ENCODE measurements at regions not wholly inside any gene's neighbourhood (a gene's known extent, or its start where the extent isn't known, plus 50 kb on each side); places are given as distances from the start of the nearest gene placed in this dataset.

DNA sequence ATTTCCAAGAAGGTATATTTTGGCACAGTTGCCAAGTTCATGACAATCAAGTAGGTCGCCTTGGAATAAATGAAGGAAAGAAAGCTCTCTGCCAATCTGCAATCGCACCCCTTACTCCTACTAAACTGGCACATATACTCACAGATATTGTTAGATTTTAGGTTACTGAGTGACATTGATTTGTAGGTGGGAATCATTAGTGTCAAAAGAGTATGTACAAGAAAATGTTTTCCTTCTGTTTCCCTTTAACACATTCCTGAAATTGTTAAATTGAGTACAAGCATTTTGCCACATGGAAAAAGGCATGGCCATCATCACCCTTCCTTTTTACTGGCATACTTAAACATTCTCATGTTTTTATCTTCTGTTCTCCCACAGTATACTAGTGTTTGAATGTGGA is 2868.3 kb upstream of the PCDH20 start:
- TF ChIP-seq, protein P1, sequence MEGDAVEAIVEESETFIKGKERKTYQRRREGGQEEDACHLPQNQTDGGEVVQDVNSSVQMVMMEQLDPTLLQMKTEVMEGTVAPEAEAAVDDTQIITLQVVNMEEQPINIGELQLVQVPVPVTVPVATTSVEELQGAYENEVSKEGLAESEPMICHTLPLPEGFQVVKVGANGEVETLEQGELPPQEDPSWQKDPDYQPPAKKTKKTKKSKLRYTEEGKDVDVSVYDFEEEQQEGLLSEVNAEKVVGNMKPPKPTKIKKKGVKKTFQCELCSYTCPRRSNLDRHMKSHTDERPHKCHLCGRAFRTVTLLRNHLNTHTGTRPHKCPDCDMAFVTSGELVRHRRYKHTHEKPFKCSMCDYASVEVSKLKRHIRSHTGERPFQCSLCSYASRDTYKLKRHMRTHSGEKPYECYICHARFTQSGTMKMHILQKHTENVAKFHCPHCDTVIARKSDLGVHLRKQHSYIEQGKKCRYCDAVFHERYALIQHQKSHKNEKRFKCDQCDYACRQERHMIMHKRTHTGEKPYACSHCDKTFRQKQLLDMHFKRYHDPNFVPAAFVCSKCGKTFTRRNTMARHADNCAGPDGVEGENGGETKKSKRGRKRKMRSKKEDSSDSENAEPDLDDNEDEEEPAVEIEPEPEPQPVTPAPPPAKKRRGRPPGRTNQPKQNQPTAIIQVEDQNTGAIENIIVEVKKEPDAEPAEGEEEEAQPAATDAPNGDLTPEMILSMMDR (IDR thresholded peaks at IDR 0.05), result no peak
- no peak for TF ChIP-seq POLR2AphosphoS5 (IDR thresholded peaks at IDR 0.05)
- TF ChIP-seq POLR2A (IDR thresholded peaks at IDR 0.05), result no peak

Data from prostate gland (tissue), 2 donors.